ENCODE measurements at regions not wholly inside any gene's neighbourhood (a gene's known extent, or its start where the extent isn't known, plus 50 kb on each side); places are given as distances from the start of the nearest gene placed in this dataset.

DNA sequence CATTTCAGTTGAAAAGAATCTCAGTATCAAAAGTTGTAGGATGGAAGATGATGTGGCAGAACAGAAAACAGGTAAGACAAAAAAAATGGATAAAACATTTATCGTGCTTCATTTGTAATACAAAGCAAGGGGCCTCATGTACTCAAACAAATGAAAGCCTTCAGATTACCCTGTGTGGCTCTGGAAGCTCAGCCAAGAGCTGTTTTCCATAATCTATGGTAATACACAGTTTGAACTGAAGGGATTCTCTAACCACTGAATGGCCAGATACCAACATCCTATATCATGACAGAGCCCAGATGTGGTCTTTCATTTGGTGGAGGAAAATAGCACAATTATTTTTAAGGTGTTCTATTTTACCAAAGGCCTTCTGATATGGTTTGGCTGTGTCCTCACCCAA lies 272.1 kb upstream of the RND3 start:
- DNase-seq = no peak

DNA sequence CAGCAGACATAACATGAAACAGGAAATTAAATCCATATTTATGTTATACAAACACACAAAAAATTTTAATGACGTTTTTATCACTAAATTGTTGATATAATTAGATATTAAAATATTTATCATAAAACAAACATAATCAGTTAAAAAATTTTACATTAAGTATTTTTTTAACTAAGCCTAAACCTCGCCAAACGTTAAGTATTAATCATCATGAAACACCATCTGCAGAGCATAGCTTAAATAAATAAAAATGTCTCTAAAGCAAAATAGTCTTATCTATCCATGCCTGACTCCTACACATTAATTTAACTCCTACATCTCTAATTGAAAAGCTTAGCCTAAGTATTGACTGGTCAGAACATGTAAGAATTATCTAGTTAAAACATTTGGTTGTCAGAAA lies 271.6 kb upstream of the RND3 start:
- DNase-seq = peak; percentile 2

DNA sequence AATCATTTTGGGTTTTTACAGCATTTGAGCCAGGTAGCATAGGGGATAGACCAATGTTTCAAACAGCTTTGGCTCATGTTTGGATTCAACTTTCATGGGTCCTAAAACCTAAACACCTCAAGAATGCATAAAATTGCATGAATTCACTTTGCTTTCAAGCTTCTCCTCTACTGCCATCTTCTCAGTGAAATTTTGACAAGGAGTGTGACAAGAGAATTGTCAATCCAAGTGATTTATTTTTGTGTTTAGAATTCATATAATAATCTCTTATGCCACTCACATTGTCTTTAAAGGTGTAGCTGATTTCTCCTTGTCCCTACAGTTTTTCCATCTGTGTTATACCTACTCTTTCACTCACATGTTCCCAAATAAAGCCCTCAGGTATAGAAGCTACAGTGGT lies 264.8 kb upstream of the RND3 start:
- DNase-seq = no peak

DNA sequence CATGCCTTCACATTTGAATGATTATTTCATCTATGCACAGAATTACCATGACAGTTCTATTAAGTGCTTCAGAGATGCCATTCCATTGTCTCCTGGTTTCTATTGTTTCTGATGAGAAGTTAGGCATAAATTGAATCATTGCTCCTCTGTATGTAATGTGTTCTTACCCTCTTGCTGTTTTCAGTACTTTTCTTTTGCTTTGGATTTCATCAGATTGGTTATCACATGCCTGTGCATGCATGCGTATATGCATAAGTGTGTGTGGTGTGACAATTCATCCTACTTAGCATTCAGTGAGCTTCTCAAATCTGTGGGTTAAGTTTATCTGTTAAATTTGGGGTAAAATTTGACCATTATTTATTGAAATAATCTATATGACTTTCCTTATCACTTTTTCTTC lies 263.3 kb upstream of the RND3 start:
- no peak for DNase-seq

DNA sequence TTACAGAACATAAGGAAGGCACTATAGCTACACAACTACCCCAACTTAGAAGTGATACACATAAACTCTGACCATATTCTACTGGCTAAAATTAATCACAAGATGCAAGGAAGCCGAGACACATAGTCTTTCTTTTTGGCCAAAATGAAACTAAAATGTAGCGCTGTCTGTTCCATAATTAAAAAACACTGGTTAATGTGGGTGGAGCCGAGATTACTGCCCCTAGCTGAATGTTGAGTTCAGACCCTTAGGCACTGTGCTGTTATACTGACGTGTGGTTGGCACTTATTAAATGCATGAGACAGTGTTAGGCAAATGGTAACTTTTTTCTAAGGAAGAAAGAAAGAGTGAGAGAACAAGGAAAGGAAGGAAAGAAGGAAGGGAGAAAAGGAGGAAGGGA lies 254.6 kb upstream of the RND3 start:
- no peak for DNase-seq

DNA sequence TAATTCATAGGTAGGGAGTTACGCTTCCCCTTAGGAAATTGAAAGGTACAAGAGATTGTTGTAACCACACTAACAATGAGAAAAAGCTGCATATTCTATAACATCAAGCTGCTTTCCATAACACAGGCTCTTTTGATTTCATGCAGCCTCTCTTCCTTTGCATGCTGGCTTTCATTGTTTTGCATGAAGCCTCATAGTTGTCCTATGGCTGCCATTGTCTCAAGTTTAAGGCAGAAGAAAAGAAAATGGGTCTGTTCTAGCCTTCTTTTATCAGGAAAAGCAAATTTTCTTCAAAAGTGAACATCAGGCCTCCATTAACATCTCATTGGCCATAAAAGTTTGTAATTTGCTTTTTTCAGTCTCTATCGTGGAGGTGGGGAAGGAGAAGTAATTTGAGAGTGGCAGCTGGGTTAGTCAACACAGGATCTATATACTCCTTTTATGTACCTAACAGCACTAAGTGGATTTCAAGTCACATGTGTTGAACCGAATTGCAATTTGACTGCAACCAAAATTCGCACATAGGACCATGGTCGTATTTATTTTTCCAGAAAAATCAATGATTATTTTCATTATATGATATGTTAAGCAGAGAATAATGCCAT lies 248.5 kb upstream of the RND3 start:
- DNase-seq = no peak

DNA sequence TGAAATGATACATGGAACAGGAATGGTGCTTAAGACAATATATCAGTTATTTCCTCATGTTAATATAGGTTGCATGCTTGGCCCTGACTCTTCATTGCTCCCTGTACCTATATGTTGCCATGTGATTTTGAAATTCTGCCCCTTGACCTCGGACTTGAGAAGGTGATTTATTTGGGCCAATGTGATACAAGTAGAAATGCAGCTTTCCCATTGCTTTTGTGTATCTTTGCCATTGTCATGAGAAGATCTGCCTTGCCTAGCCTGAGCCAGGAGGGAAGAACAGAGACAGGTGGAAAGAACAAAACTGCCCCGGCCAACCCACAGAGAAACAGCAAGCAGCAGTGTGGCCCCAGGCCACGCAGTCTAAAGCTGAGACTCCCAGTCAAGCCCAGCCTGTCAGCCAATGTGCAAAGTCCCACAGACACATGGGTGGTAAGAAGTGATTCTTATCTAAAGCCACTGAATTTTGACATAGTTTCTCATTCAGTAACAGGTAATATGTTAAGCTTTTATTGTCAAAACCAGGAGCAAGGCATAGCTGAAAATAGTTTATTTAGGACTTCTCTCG lies 245.7 kb upstream of the RND3 start:
- DNase-seq = no peak

DNA sequence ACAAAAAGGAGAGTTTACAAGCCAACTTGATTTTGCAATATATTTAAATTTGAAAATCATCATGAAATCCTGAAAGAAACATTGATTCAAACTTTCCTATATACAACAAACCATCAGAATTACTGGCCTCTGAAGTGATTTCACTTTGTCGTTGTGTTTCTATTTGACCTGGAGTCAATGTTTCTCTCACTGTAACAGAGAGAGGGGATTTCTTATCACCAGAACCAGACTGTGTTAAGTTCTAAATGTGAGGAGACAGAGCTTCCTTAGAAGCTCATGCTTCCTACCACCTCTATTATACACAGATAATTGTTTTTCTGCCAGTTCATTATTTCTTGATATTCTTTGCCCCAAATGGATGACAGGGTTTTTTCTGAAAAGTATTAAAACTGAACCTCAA lies 245.0 kb upstream of the RND3 start:
- no peak for DNase-seq

DNA sequence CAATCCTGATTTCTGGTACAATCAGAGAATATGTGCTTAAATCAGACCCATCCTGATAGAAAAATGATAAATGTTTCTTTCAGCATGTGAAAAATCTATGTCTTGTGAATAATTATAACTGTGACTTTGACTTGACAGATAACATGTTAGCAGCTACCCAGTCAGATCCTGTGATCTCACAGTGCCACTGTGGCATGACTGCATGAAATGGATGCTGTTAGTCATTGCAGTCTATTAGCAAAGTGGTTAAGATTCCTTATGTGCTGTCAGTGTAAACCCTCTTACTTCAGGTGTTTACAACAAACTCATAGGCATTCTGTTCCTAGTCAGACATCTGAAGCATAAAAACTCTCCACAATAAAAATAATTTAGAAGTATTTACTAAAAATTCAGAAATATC lies 244.6 kb upstream of the RND3 start:
- peak; percentile 69 for DNase-seq

DNA sequence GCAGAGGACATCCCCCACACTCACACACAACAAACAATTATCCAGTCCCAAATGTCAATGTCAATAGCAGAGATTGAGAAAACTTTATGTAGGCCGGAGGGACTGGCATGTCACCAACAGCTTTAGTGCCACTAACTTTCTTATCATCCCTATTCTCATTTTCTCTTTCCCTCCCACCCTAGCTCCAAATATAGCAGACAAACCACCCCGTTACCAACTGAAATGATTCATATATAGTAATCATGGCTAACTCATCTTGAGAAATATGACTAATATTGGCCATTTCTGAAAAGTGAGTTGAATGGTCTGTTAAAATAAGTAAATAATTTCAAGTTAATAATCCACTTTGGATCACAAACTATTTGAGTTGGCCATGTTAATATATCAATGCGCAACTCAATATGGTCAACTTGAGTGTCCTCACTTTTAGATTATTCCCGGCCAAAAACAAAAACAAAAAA lies 242.1 kb upstream of the RND3 start:
- peak; percentile 40 for DNase-seq

DNA sequence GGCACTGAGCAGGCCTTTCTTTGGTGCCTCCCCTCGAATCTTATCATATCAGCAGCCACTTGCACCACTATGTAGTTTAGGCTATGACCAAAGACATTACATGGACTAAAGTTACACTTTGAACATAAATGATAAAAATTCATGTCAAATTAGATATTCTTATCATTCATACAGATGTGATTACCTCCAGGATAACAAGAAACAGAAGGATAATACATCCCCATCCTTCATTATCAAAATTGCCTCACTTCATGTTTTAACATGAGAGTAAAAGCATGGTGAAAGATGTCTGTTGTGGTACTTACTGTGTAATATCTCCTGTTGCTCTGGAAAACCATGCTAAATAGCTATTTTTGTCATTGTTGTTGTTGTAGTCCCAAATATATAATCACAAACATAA lies 230.8 kb upstream of the RND3 start:
- no peak for DNase-seq

DNA sequence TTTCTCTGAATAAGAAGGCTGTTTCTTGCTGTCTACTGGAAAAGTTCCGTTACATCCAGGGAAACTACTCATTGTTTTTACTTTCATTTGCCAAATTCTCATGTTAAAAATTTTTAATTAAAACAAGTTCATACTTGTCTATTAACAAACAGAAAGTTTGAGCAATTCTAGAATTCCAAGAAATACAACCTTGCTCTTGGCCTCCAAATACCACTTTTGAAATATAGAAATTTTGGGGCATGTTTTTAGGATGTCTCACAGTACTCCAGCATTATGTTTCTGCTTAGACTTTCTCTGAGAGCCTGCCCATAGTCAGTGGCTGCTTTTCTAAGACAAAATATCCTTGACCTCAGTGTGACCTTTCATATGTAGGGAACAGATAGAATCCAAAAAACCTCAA lies 228.7 kb upstream of the RND3 start:
- peak; percentile 28 for DNase-seq

DNA sequence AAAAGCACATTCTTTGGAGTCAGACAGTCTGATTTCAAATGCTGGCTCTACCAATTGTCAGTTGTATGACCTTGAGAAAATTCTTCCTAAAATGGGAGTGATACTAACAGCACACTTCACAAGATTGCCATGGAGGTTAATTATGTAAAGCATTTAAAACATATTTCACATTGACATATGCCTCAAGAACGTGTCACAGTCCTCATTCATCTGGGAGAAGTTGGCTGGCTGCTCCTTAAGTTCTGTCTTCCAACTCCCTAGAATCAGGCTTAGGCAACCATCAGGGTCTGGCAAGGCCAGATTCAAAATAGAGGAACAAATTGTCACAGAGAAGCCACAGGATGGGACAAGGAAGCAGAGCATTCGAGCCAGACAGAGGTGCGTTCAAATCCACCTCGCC lies 228.0 kb upstream of the RND3 start:
- DNase-seq = no peak

DNA sequence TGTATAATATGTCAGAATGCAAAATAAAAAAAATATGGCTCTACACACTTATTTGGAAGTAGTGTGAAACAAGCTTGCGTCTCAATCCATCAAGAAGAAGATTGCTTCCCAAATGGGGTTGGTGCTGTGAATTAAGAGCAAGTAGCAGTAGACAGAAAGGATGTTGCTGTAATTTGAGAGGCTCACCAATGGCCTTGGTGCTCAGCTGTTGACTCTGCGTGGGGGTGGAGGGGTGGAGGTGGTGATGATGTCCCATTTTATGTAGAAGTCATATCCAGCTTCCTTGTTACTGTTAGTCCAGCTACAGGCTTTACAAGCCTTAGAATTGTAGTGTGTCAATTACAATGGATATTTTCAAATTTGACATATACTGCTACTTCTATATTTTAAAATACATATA lies 223.4 kb upstream of the RND3 start:
- no peak for DNase-seq

DNA sequence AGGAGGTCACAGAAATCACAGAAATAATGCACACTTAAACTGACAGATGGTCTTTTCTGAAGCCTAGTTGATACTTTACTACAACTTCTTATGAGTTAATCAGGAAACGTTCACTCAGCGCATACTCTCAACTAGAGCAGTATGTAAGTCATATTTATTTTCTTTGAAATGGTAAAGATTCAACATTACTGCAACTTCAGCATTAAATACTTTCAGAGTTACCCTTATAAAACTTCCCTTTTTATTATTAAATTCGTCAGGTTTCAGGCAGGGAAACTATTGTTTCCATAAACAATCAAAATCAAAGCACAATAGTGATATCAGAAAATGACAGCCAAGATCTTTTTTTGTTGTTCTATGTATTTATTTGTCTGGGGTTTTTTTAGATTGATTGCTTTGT lies 222.6 kb upstream of the RND3 start:
- no peak for DNase-seq

DNA sequence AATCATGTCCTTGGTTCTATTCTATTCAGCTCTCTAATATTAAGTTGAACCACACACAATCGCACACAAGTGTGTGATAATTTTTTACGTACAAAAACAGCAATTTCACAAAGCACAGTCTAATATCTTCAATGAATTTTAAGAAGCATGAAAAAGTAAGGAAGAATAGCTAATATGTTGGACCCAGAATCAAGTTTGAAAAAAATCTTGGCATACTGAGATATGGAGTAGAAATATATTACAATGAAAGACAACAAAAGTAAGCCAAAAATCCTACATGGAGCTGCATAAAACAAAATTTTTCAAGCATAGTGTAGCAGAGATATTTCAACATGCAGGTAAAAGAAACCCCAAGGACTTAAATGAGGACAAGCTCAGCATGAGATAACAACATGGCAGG lies 219.1 kb upstream of the RND3 start:
- DNase-seq = no peak

DNA sequence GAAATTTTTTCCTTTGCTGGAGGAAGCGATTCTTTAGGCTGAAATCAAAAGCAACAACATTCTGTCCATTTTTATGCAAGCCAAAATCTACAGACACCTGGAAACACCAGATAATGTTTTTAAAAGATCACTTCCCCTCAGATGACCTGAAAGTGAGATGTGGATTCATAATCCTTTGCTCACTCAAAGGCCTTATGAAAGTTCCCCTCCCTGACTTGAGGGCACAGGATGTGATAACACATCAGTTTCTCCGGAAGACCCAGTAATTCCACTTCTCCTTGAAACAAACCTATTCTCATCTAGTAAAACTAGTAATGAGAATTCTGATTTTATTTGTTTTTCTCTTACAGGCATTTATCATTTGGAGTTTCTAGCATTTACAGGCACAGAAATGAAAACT lies 218.3 kb upstream of the RND3 start:
- no peak for DNase-seq

DNA sequence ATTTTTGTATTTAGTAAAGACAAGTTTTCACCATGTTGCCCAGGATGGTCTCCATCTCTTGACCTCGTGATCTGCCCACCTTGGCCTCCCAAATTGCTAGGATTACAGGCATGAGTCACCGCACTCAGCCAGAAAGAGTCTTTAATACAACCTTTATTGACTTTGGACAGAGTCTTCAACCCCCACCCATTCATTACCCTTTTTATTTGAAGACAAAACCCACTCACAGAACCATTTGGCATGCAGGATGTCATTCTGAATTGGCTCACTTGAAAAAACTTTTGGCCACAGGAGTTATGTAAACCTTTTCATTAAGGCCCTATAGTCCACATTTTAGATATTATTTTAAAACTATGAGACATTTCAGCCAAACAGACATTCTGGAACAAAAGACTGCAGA lies 217.9 kb upstream of the RND3 start:
- DNase-seq = no peak

DNA sequence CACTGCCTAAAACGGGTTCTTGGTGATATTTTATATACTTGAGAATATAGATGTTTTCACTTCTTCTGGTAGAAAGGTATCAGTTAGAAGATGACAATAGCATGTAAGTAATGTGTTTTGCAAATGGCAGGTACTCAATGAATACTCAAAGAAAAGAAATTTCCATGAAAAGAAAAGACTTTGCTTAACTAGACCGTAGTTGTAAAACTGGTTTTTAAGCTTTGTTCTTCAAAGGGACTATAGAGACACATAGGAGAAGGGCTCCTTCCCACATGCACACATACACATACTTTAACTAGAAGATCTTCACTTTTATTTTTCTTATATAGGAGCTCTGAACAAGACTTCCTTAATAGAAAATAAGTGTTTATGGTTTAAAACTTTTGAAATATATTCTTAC lies 215.3 kb upstream of the RND3 start:
- DNase-seq = no peak

DNA sequence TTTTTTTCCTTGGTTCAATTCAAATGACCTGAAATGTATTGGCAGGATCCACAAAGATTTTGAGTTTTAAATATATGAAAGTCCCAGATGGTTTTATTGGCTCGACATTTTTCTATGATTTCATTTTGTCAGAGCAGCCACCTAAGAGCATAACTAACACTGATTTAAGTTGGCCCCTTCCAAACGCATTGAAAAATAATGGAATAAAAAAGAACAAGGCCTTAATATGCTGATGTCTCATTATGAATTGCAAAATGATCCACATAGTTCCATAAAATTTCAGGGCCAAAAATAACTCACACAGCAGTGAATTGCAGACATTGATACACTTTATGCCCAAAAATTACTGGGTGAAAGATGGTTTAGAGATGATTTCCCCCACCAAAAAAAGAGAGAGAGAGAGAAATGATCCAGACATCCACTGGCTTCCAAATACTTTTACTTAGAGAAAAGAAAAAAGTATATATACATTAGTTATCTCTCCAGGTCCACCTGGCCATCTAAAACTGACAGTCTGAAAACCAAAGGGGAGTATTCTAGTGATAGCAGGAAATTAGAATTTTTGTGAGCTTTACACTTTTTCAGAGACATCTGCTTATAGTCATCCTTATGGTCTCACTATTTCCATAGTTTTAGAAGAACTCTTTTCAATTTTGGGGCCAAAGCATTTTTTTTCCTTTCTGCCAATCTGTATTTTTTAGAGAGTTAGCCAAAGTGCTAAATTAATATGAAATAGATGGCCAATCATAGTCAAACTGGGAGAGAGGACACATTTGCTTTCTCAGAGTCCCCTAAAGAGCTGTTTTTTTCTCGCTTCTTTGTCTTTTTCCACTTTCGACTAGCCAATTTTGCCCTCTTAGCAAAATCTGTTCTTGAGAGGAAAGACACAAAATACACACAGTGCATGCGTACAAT lies 213.5 kb upstream of the RND3 start:
- DNase-seq = no peak

DNA sequence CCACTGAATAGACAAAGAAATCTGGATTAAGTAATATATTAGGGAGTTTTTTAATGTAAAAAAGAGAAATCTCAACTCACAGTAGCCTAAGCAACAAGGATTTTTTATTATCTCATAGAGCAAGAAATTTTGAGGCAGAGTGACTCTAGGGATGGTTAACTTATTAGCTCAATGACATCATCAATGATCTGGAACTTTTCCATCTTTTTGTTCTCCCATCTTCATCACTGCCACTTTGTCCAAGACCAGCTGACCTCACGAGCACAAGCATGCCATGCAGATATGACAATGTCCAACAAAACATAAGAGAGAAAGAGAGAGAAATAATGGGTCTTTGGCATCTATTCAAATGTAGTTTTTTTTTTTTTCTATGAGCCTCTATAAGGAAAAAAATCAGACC lies 211.8 kb upstream of the RND3 start:
- no peak for DNase-seq

DNA sequence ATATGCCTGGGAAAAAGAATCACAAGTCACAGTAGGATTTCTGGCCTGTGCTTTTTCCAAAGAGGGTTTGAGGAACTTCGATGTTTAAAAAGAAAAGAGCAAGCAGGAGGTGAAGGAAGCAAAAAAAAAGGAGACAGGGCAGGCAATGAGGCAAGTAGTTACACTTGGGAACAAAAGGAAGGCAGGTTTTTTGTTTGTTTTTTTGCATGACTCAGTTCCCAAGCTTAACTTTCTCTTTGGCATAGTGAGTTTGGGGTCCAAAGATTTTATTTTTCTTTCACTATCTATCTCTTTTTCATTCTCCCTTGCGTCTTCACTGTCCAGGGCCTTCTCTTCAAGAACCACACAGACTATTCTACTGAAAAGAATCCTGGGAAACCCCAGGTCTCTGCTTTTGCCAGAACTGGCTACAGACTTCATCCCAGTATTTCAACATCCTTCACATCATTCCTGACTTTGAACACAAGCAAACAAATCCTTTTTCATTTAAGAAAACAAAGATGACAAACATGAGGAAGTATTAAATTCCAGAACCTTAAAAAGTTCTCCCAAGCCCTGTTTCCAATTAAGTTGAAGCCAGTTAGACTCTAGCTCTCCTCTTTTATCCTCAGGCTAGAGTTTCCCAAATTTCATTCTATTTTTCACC lies 210.7 kb upstream of the RND3 start:
- DNase-seq = peak; percentile 47

DNA sequence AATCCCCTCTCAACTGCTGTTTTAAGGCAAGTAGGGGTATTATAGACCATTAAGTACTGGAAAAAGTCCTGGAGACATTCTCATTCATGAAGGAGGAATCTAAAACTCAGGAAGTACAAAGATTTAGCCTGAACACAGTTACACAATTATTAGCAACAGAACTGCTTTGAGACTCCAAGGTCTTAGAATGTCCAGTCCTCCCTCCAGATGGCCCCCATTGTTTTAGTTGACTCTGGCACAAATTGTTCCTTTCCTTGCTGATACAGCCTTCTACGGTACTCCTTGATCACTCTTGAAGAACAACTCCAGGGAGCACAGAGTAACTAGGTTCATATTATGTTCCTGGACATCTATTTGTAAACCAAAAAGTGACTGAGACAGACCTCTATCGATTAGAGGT lies 210.1 kb upstream of the RND3 start:
- DNase-seq = no peak

Measured in fibroblast of skin of right biceps (primary cell).